B cell (primary cell): ENCODE measurements at regions not wholly inside any gene's neighbourhood (a gene's known extent, or its start where the extent isn't known, plus 50 kb on each side); places are given as distances from the start of the nearest gene placed in this dataset.

Experiments
- ATAC-seq: fragments of 200-7000 bp; cut with Tn5 transposase; one replicate; pipeline ENCODE4 v1.10.0; 2021; ENCODE audit warnings: low read depth, mild to moderate bottlenecking, moderate number of reproducible peaks, moderate library complexity
- CTCF ChIA-PET: fragments of 350-600 bp; sonication (Branson Sonifier 250); formaldehyde crosslinking; loops from one replicate; lab custom pipeline; 2021; ENCODE audit warnings: antibody characterized with exemption, inconsistent platforms; lab: Charles Lee
- POLR2A ChIA-PET: fragments of 350-600 bp; sonication (Branson Sonifier 250); formaldehyde crosslinking; loops from one replicate; lab custom pipeline; 2021; ENCODE audit warnings: antibody characterized with exemption; lab: Charles Lee
- DNase-seq: peaks from one replicate; pipeline ENCODE4 v3.0.0; 2013
- H2AFZ ChIP-seq: 2 replicates; pipeline ENCODE4 v1.6.1; 2012; ENCODE audit warnings: mild to moderate bottlenecking, low read depth, low read length; ENCODE audit not compliant: insufficient read depth, poor library complexity, severe bottlenecking
- H3K27ac ChIP-seq, 2 donors: 1 replicate in 1 of 2; 2 replicates in 1 of 2; pipeline ENCODE4 v1.5.1; 2012 to 2013; ENCODE audit warnings: low read length in 2 of 2, mild to moderate bottlenecking in 2 of 2, moderate library complexity in 1 of 2
- H3K27me3 ChIP-seq, 4 experiments: fragments of 200-600 bp in 1 of 4; sonication (generic) in 1 of 4; replicated peaks in 1 of 4; 1 replicate in 2 of 4; 2 replicates in 2 of 4; pipeline versions ENCODE4 v1.6.1 to v1.7.0; 2013 to 2016; ENCODE audit warnings: low read length in 3 of 4, mild to moderate bottlenecking in 2 of 4, mixed read lengths in 1 of 4, moderate library complexity in 1 of 4; ENCODE audit not compliant: insufficient read depth in 4 of 4, control insufficient read depth in 3 of 4; ENCODE audit errors: control extremely low read depth in 1 of 4
- H3K36me3 ChIP-seq, 2 experiments: replicated peaks in 1 of 2; 1 replicate in 1 of 2; 2 replicates in 1 of 2; pipeline versions ENCODE4 v1.6.1 to v1.7.1; 2013; ENCODE audit warnings: low read length in 1 of 2; ENCODE audit not compliant: insufficient read depth in 2 of 2, control insufficient read depth in 1 of 2; ENCODE audit errors: control extremely low read depth in 1 of 2, extremely low read depth in 1 of 2
- H3K4me1 ChIP-seq, 2 donors: fragments of 200-600 bp in 1 of 2; sonication (generic) in 1 of 2; 1 replicate in 1 of 2; 2 replicates in 1 of 2; pipeline versions ENCODE4 v1.5.1 to v1.6.1; 2013 to 2017; ENCODE audit warnings: low read length in 2 of 2; ENCODE audit not compliant: control insufficient read depth in 2 of 2, insufficient read depth in 2 of 2
- H3K4me2 ChIP-seq: replicated peaks from 2 replicates; pipeline ENCODE3; 2012; ENCODE audit warnings: mild to moderate bottlenecking, low read depth, low read length; ENCODE audit not compliant: poor library complexity, severe bottlenecking
- H3K4me3 ChIP-seq, 5 experiments: fragments of 200-600 bp in 1 of 5; sonication (generic) in 1 of 5; 1 replicate in 3 of 5; 2 replicates in 2 of 5; pipeline versions ENCODE4 v1.5.1 to v1.7.0; 2011 to 2016; ENCODE audit warnings: low read length in 4 of 5, mild to moderate bottlenecking in 4 of 5, low read depth in 2 of 5, control low read depth in 1 of 5, moderate library complexity in 1 of 5; ENCODE audit not compliant: insufficient read depth in 1 of 5; ENCODE audit errors: control extremely low read depth in 1 of 5, extremely low read depth in 1 of 5
- H3K79me2 ChIP-seq: fragments of 200-600 bp; sonication (generic); one replicate; pipeline ENCODE4 v1.6.0; 2016; ENCODE audit warnings: low read length; ENCODE audit not compliant: control insufficient read depth, insufficient read depth
- H3K9ac ChIP-seq: fragments of 200-600 bp; sonication (generic); 2 replicates; pipeline ENCODE4 v1.6.1; 2017; ENCODE audit warnings: mild to moderate bottlenecking, low read length, moderate library complexity
- H3K9me3 ChIP-seq, 3 donors: one replicate each; pipeline versions ENCODE4 v1.6.1 to v1.7.1; 2013; ENCODE audit warnings: low read length in 2 of 3; ENCODE audit not compliant: control insufficient read depth in 2 of 3, insufficient read depth in 1 of 3; ENCODE audit errors: control extremely low read depth in 1 of 3
- H4K20me1 ChIP-seq: 2 replicates; pipeline ENCODE4 v1.6.0; 2012; ENCODE audit warnings: mild to moderate bottlenecking, low read length; ENCODE audit not compliant: insufficient read depth, control insufficient read depth, poor library complexity, severe bottlenecking
- H3K27ac Mint-ChIP-seq: one replicate; pipeline ENCODE4 v1.8.0; 2021; ENCODE audit warnings: mixed read lengths
- H3K27me3 Mint-ChIP-seq: one replicate; pipeline ENCODE4 v1.8.0; 2021; ENCODE audit warnings: mixed read lengths
- H3K4me1 Mint-ChIP-seq: one replicate; pipeline ENCODE4 v1.8.0; 2021; ENCODE audit warnings: mixed read lengths
- H3K4me3 Mint-ChIP-seq: one replicate; pipeline ENCODE4 v1.8.0; 2021; ENCODE audit warnings: mixed read lengths
- H3K9me3 Mint-ChIP-seq: one replicate; pipeline ENCODE4 v1.8.0; 2022; ENCODE audit warnings: mixed read lengths; ENCODE audit not compliant: insufficient read depth
- CTCF ChIP-seq: fragments of 200-600 bp; IDR thresholded peaks from one replicate; pipeline ENCODE4 v1.8.0; 2022; ENCODE audit warnings: antibody characterized with exemption, mild to moderate bottlenecking
- EZH2 ChIP-seq: IDR thresholded peaks from 2 replicates; pipeline ENCODE4 v1.6.1; 2012; ENCODE audit warnings: borderline replicate concordance, low read depth, mild to moderate bottlenecking, moderate library complexity, low read length; ENCODE audit not compliant: insufficient read depth, poor library complexity, severe bottlenecking
- whole genome bisulfite sequencing: methylation state at CpG from one replicate; pipeline ENCODE4 v1.1.5; 2013; ENCODE audit warnings: missing lambda C conversion rate; ENCODE audit not compliant: insufficient coverage; 5-methylcytosine and 5-hydroxymethylcytosine counted together
- intact Hi-C: fragments of 100-400 bp; cut with micrococcal nuclease; formaldehyde crosslinking; loops from one replicate; pipeline ENCODE4 v1.10.0; 2022

- WGBS: 100% methylated on average over 1 of the region's 3 CpGs
- no peak overlapping the region for H3K4me2 ChIP-seq
- ChIA-PET POLR2A (no interaction called here), CTCF (no interaction called here)
- H4K20me1 ChIP-seq: no peaks in the 10 kb centered on the region
- H3K4me3 Mint-ChIP-seq: no peak overlapping the region
- H3K79me2 ChIP-seq: no peaks in the 10 kb centered on the region
- H3K9me3 ChIP-seq: no peaks in the 10 kb centered on the region
- ATAC-seq: no peak
- H2AFZ ChIP-seq: no peak overlapping the region
- H3K27me3 Mint-ChIP-seq: no peaks in the 10 kb centered on the region
- intact Hi-C loops: no loop called here
- H3K9me3 Mint-ChIP-seq: no peaks in the 10 kb centered on the region
- no peaks in the 10 kb centered on the region for H3K27me3 ChIP-seq
- H3K27ac Mint-ChIP-seq: no peak overlapping the region
- H3K4me1 Mint-ChIP-seq: peaks cover 10% of the 10 kb centered on the region
- H3K27ac ChIP-seq: no peak overlapping the region
- TF ChIP-seq EZH2 (no peak), CTCF (no peak)
- no peak overlapping the region for H3K4me3 ChIP-seq
- H3K4me1 ChIP-seq: peaks cover 0 to 7% of the 10 kb centered on the region in 2 donors
- no peaks in the 10 kb centered on the region for H3K36me3 ChIP-seq
- no peak for DNase-seq
- no peak overlapping the region for H3K9ac ChIP-seq
Measured at GRCh38 chr9:8157683-8158324, 358.2 kb upstream of the DMAC1 start.

- WGBS: 7% methylated on average over 1 of the region's 2 CpGs
Measured at GRCh38 chr9:8156346-8156745, 356.8 kb upstream of the DMAC1 start.

More at GRCh38 chr9:8156346-8156745, 356.8 kb upstream of the DMAC1 start:
- TF ChIP-seq EZH2 (no peak), CTCF (no peak)
- H3K9me3 ChIP-seq: no peaks in the 10 kb centered on the region
- DNase-seq (peak; percentile 62), ATAC-seq (peak; percentile 45)
- H4K20me1 ChIP-seq: no peaks in the 10 kb centered on the region
- Mint-ChIP-seq H3K9me3 (peaks cover 6% of the 10 kb centered on the region), H3K27ac (peak overlapping the region; percentile 33), H3K27me3 (no peaks in the 10 kb centered on the region), H3K4me3 (no peak overlapping the region), H3K4me1 (peaks cover 10% of the 10 kb centered on the region)
- CTCF ChIA-PET: interaction anchor here (1.0 kb wide), 1 partner anchor 311 kb away, joined by 3 read pairs; no protein-coding TSS in a partner anchor
- H3K36me3 ChIP-seq: no peaks in the 10 kb centered on the region
- no peak overlapping the region for H3K4me3 ChIP-seq
- POLR2A ChIA-PET: no interaction called here
- H3K27ac ChIP-seq: no peak overlapping the region
- peaks cover 0 to 7% of the 10 kb centered on the region in 2 donors for H3K4me1 ChIP-seq
- no peaks in the 10 kb centered on the region for H3K79me2 ChIP-seq
- intact Hi-C loops: no loop called here
- H3K4me2 ChIP-seq: peak overlapping the region; percentile 2
- no peaks in the 10 kb centered on the region for H3K27me3 ChIP-seq
- H3K9ac ChIP-seq: no peak overlapping the region
- no peak overlapping the region for H2AFZ ChIP-seq
